HG03460 (cell line): ENCODE measurements at regions not wholly inside any gene's neighbourhood (a gene's known extent, or its start where the extent isn't known, plus 50 kb on each side); places are given as distances from the start of the nearest gene placed in this dataset.

Source experiments
- ATAC-seq: cut with Tn5 transposase; IDR thresholded peaks from one replicate; pipeline ENCODE4 v1.9.1; 2021; ENCODE audit not compliant: unreplicated experiment

DNA sequence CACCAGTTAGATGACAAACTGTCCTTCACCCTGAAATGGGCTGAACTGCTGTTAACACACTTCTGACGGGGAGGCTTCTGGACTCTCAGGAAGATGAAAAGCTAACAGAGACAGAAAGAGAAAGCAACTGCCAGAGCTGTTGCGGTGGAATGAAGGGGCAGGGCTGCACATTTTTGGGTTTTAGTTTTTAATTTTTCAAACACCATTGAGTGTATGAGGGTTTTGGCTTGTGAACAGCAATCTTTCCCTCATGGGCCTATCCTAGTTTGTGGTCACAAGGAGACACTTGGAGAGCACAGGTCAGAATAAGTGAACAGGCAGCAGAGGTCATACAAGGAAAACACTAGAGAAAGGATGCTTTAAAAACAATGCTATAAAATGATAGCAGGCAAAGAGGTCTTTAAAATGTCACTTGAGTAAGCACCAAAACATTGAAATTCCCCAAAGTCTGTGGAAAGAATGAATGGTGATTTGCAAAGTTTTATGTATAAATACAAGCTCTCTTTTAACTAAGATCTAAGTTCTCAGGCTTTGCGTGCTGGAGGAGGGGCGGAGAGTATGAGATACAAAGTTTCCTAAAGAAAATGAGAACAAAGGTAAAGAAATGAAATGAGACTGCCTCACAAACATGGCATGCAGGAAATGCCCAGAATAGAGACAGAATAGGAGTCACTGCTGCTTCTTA lies 101.4 kb upstream of the GLI3 start:
- no peak for ATAC-seq

DNA sequence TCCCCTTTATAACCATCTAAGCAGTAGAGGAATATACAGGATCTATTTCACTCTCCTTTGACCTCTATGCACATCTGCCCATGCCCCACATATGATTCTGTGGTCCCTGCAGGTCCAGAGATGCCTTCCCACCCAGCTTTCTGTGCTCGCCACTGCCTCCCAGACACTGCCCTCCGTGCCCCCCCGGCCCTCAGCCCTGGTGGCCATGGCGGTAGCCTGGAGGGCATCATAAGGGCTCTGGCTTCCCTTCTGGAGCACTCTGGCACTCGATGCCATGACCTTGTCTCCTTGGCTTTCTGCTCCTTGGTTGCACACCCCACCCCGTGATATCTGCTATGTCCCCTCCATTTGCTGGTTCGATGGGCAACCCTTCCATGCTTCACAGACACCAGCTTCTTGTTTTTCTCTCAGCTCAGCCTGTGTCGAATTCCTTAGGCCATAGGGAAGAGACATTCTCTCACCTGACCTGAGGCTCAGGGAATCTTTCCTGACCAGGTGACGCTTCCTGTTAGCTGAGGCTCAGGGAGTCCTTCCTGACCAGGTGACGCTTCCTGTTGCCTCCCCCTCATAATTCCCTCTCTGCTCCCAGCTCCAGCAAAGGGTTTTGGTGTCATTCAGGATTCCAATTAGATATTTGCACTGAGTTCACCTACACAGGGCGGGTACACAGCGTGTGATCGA lies 100.4 kb upstream of the GLI3 start:
- ATAC-seq: no peak

DNA sequence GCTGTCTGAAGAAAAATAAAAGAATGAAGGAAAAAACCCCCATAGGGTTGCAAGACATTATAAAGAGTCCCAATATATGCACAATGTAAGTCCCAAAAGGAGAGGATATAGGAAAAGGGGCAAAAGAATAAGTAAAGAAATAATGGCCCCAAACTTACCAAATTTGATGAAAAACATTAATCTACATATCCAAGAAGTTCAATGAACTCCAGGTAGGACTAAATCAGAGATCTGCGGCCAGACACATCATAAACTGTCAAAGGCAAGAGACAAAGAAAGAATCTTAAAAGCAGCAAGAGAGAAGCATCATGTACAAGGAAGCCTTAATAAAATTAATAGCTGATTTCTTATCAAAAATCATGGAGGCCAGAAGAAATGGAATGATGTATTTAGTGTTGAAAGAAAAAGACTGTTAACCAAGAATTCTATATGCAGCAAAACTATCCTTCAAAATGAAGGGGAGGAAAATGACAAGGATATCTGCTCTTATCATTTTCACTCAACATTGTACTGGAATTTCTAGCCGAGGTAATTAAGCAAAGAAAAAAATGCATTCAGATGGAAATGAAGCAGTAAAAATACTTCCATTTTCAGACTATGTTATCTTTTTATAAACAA lies 95.7 kb upstream of the GLI3 start:
- ATAC-seq: no peak

DNA sequence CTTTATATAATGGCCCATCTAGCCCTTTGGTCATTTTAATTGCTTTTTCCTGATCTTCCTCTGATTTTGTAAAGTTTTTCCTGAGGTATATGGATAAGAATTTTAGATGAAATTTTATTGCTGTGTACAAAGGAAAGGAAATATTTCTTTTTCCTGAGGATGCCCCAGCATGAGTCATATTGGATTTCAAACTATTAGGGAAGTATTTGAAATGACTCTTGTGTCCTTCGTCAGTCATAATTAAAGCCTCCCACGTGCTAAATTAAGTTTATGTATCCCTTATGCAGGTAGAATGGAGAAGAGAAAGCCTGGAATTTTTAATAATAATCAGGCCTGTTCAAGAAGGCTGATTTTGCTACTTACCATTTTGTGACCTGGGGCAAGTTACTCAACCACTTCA lies 82.6 kb upstream of the GLI3 start:
- no peak for ATAC-seq

DNA sequence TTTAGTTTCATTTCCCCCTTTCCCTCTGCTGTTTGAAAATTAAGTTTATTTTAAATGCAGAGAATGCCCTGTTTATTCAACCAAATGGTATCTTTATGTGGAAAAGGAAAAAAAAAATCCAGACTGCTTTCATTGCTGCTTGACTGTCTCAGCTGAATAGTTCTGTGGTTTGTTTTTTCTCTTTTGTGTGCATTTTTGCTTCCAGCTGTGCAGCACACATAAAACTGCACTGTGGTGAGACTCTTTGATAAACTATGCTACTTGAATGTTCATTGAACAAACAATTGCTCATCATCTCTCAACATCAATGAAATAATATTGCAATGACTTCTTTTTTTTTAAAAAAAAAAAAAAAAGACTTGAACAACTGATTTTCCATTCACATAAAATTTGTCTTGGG lies 78.6 kb upstream of the GLI3 start:
- no peak for ATAC-seq

DNA sequence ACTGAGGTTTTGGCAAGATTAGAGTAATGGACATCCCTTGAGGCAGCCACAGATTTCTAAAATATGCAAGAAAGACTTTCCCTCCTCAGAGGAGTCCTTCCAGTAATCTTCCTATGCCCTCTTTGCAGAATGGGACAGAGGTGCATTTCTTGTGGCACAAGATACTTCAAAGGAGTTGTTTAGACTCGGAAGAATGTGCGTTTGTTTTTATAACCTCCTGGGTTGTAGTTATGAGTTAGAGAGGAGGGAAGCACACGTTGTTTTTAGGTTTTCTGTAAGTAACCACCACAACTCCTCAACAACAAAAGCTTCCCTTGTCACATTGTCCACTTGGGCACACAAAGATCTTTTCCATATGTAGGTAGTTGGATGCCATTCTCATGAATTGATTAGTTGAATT lies 78.1 kb upstream of the GLI3 start:
- no peak for ATAC-seq

DNA sequence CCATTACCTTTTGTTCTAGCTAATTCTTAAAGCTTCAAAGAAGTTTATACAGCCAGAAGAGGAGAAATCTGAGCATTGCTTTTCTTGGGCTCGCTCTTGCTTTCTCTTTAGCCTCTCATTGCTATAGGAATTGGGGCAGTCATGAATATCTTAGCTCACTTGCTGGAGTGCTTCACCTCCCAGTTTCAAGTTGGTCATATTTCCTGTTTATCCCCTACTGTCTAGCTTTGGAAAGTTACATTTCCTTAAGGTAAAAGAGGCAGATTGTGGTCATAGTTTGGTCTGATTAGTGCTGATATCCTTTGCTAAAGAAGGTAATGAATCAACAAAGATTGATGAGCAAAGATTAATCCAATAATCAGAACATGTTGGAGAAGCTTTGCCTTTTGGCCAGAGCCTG lies 77.7 kb upstream of the GLI3 start:
- no peak for ATAC-seq

DNA sequence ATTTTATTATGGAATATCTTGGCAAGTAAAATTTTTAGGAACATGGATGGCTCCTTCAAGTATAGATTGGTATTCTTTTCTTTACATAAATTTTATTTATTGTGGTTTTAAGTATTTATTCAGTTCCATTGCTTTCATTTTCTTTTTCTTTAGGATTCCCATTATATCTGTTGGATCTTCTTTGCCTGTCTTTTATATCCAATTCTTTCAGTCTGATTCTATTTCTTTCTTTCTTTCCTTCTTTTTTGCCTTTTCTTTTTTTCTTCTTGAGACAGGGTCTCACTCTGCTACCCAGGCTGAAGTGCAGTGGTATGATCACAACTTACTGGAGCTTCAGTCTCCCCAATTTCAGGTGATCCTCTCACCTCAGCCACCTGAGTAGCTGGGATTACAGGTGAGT lies 74.2 kb upstream of the GLI3 start:
- no peak for ATAC-seq

DNA sequence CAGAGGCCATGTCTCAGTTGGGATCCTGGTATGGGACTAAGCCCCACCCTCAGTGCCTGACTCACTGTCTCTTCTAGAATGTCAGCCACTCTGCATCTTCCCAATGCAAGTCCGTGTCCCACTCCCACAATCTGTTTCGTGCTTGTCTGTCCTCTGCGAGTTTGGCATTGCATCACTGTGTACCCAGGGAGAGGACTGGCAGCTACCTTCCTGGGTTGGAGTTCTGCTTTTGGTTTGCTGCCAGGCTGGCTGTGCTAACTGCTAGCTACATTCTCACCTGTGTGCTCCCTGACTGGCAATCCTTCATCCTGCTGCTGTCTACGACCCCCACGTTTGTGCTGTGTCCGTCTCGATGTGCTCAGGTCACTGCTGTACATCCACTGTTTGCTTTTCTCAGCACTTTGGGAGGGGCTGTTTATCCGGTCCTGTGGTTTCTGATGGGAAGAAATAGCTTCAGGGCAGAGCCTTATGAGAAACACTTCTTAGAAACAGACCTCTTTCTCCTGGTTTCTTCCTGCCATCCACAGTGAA lies 56.0 kb upstream of the GLI3 start:
- ATAC-seq: no peak

DNA sequence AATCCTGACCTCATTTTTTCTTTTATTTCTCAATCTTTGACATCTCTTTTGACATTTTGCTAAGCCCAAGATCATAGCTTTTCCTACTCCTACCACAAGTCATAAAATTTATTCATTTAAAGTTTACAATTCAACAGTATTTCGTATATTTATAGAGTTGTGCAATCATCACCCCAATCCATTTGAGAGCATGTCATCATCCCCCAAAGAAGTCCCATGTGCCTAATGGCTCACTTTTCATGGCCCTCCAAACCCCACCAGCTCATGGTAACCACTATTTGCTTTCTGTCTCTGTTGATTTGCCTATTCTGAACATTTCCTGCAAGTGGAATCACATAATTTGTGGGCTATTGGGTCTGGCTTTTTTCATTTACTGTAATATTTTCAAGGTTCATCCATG lies 52.5 kb upstream of the GLI3 start:
- ATAC-seq: no peak
